Mononuclear cell (primary cell): ENCODE measurements at regions not wholly inside any gene's neighbourhood (a gene's known extent, or its start where the extent isn't known, plus 50 kb on each side); places are given as distances from the start of the nearest gene placed in this dataset.

ENCODE experiments used
- H3K27me3 ChIP-seq: 2 replicates; pipeline ENCODE4 v1.6.0; 2011; ENCODE audit warnings: low read length, control low read depth; ENCODE audit not compliant: insufficient read depth
- H3K4me1 ChIP-seq: 2 replicates; pipeline ENCODE4 v1.5.1; 2011; ENCODE audit warnings: mild to moderate bottlenecking, low read length, control low read depth; ENCODE audit not compliant: insufficient read depth
- H3K4me3 ChIP-seq: 2 replicates; pipeline ENCODE4 v1.5.1; 2011; ENCODE audit warnings: mild to moderate bottlenecking, low read length, moderate library complexity
- H3K9me3 ChIP-seq: 2 replicates; pipeline ENCODE4 v1.5.1; 2011; ENCODE audit warnings: low read depth, mild to moderate bottlenecking, control low read depth, low read length

DNA sequence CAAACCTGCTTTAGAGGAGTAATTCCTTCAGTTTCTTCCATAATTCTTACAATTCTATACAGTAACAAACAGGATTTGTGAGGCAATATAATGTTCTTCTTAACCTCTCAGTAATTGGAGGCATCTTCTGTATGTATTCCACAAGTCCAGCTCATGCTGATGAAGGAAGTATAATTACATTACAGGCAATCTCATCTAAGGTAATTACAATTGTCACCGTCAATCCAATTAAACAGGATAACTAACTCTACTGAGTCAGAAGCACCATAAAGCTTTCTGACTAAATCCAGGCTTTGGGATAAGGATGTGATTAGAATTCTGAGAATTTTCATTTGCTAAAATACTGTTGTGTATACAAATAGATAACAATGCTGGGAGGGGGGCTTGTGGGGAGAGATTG is 115.2 kb upstream of the SEMA6D start:
- Histone ChIP-seq H3K9me3 (no peaks in the 10 kb centered on the region), H3K4me3 (no peak overlapping the region), H3K27me3 (no peaks in the 10 kb centered on the region), H3K4me1 (no peaks in the 10 kb centered on the region)

DNA sequence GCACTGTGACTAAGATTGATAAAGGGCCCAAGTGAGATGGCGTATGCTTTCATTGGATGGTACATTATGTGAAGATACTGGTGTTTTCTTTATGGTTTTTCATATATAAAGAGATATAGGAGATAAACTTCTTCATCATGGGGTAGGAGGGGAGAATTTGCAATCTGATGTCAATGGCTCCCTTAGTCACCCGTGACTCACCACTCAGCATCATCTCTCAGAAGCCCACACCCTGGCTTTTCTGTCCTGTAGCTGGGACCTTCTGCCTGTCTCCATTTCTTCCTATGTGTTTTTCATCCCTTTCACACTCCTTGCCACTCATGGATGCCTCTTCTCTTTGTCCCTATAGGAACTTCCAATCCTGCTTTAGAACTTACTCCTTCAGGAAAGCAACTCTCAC is 114.3 kb upstream of the SEMA6D start:
- Histone ChIP-seq H3K4me1 (no peaks in the 10 kb centered on the region), H3K9me3 (no peaks in the 10 kb centered on the region), H3K4me3 (no peak overlapping the region), H3K27me3 (no peaks in the 10 kb centered on the region)

DNA sequence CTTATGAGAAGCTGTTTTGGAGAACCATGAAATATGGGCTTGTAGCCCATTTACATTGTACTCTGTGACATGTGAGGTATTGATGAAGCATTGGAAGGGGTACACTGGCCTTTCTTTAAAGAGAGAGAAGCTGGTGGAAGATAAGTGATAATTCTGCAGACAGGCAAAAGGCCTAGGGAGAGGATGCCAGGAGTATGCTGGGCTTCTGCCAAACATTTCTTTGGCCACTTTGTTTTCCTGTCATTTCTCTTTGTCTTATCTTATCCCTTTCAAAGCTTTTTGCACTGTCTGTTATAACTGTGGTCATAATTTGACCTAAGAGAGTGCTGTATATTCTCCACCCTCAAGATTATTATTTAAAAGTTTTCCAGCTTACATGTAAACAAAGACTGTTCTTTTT is 109.6 kb upstream of the SEMA6D start:
- Histone ChIP-seq H3K27me3 (no peaks in the 10 kb centered on the region), H3K4me3 (no peak overlapping the region), H3K4me1 (no peaks in the 10 kb centered on the region), H3K9me3 (no peaks in the 10 kb centered on the region)

DNA sequence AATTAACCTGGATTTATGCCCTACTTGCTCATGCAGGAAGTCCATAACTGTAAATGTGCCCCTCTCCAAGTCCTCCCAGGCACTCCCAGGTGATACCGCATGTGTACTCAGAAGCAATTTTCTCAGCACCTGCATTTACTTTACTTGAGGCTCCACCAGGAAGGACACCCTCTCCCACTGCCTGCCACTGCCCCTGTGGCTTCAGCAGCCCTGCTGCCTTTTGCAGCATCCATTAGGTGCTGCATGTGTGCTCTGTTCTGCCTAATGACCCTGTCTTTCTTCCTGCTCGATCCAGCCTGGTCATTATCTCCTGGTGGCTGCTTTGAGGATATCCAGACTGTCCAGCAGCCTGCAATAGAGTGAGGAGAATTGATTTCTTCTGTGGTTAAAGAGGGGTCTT is 107.6 kb upstream of the SEMA6D start:
- Histone ChIP-seq H3K4me3 (no peak overlapping the region), H3K9me3 (no peaks in the 10 kb centered on the region), H3K27me3 (no peaks in the 10 kb centered on the region), H3K4me1 (no peaks in the 10 kb centered on the region)

DNA sequence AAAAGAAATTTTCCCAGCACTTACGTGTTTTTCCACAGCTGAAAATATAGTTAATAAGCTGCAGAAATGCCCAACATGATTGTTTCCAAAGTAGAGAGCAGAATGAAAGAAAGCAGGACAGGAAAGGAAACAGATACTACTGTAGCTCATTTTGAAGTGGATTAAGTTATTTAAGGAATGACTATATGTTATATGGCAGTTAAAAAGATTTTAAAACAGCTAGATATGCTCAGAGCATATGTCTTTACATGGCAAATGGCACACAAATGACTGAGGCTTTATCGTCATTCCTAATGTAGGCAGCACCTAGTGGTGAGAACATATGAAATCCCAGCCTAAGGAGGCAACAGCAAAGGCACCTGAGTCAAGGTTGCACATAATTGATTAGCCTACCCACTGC is 106.6 kb upstream of the SEMA6D start:
- Histone ChIP-seq H3K27me3 (no peaks in the 10 kb centered on the region), H3K4me3 (no peak overlapping the region), H3K9me3 (no peaks in the 10 kb centered on the region), H3K4me1 (no peaks in the 10 kb centered on the region)

DNA sequence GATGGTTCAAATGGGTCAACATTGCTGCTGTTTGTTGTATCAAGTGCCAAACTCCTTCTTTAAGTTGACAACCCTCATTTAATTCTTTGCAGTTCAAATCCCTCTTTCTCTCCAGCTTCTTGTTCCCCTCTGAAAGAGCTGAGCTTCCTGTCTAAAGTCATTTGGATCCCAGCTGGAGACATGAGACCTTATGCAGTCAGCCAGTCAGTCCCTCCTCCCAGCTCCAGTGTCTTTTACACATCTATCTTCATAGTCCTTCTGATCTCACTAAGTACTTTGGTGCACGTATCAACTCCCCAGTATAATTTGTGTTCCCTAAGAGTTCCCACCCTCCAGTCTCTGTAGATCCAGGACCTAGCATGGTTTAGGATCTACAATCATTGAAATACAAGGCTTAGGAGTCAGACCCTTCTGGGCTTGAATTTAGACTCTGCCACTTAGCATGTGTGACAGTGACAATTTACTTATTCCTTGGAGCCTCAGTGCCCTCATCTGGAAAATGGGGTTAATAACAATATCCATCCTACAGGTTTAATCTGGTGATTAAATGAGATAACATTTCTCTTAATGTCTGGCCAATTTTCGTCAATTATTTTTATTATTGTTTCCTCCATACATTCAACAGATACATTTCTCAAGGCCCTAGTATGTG is 102.8 kb upstream of the SEMA6D start:
- Histone ChIP-seq H3K27me3 (no peaks in the 10 kb centered on the region), H3K4me1 (no peaks in the 10 kb centered on the region), H3K9me3 (no peaks in the 10 kb centered on the region), H3K4me3 (no peak overlapping the region)

DNA sequence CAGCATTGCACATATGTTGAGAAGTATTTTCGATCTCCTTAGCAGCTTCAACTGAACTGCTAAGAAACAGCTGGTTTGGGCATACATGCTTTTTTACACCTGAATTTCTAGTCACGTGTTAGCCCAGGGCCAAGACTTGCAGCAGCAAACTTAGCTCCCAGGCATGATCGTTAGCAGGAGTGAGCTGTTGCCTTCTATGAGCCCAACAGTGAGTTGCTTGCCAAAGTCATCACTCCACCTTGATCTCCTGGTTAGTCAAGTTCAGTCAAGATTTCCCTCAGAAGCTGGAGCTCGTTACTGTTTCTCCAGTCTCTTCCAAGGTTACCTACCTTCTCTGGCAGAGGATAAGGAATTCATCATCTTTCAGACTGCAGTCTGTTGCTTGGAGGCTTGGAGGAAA is 100.4 kb upstream of the SEMA6D start:
- H3K4me1 ChIP-seq, result no peaks in the 10 kb centered on the region
- no peaks in the 10 kb centered on the region for H3K27me3 ChIP-seq
- H3K9me3 ChIP-seq, result no peaks in the 10 kb centered on the region
- no peak overlapping the region for H3K4me3 ChIP-seq

DNA sequence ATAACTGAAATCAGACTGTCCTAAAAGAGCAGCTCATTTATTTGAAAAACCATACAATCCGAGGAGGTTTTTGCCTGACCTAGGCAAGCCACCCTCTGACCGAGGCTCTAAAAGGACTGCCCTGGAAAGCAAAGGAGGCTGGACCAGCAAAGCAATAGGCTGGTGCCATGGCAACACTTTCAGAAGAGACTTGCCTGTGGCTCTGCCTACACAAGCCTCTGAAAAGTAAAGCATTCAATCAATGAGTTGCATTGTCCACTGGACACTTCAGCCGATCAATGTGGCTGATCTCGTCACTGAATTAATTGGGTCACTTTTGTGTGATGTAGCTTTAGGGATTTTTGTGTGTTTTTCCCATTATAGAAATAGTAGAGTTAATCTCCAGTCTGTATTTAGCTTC is 99.1 kb upstream of the SEMA6D start:
- no peaks in the 10 kb centered on the region for H3K9me3 ChIP-seq
- no peaks in the 10 kb centered on the region for H3K27me3 ChIP-seq
- H3K4me1 ChIP-seq, result no peaks in the 10 kb centered on the region
- no peak overlapping the region for H3K4me3 ChIP-seq

DNA sequence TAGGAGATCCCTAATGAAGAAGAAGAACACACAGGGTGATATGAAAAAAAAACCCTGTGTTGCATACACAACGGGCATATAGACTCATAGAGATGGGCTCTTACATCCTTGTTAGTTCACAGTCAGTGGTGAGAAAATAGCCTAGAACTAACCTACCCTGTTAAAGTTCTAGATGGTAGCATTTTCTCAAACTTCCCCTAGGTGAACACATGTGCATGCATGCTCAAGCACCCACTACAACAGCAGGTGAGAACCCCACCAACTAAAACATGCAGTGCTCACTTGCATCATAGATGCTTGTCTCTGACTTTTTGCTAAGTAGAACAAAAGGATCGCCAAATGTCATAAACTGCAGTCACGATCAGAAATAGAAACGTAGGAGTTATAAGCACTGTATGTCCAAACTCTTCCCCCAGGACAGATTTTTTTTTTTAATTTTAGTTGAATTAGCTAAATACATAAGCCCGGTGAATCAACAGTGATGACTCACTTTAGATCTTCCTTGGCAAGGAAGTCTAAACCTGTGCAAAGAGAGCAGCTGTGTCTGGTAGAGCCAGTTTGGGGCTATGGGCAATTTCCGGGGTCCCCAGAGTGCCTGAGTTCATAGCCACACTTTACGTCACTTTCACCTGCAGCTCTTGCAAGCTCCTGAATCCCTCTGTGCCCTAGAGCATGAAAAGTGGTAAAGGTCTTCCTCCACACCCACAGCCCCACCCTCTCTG is 96.2 kb upstream of the SEMA6D start:
- no peaks in the 10 kb centered on the region for H3K9me3 ChIP-seq
- H3K4me1 ChIP-seq, result no peaks in the 10 kb centered on the region
- H3K27me3 ChIP-seq, result no peaks in the 10 kb centered on the region
- no peak overlapping the region for H3K4me3 ChIP-seq

DNA sequence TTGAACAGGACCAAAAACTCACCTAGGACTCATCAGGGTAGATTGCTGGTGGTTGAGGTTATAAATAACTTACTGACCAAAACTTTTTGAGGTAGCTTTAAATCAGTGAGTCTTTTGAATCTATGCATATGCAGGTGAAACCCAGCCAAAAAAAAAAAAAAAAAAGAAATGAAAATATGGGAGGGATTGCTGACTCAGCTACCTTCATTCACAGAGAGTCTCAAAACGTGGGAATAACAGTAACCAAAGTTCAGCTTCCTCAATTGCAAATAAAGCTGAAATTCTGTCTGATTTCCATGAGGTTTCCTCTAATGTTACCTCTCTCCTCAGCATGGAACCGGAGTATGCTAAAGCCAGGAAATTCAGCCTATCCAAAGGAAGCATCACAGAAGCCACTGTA is 95.2 kb upstream of the SEMA6D start:
- no peak overlapping the region for H3K4me3 ChIP-seq
- no peaks in the 10 kb centered on the region for H3K27me3 ChIP-seq
- H3K4me1 ChIP-seq, result no peaks in the 10 kb centered on the region
- no peaks in the 10 kb centered on the region for H3K9me3 ChIP-seq

DNA sequence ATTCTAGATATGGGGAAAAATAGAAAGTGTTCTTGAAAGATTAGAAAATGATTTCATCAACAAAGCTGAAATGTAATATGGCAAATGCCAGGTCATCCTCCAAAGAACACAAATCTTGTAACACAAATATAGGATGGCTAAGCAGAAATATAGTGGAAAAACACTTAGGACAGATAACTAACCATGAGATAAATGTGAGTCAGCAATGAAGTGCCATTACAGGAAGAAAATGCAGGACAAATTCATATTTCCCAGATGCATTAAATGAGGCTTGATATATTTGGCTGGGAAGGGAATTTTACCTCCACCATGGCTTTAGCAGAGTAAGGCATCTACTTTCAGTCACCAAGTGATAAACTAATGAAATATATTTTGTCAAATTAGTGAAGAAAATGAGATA is 92.8 kb upstream of the SEMA6D start:
- Histone ChIP-seq H3K9me3 (peaks cover 2% of the 10 kb centered on the region), H3K4me3 (no peak overlapping the region), H3K4me1 (no peaks in the 10 kb centered on the region), H3K27me3 (no peaks in the 10 kb centered on the region)

DNA sequence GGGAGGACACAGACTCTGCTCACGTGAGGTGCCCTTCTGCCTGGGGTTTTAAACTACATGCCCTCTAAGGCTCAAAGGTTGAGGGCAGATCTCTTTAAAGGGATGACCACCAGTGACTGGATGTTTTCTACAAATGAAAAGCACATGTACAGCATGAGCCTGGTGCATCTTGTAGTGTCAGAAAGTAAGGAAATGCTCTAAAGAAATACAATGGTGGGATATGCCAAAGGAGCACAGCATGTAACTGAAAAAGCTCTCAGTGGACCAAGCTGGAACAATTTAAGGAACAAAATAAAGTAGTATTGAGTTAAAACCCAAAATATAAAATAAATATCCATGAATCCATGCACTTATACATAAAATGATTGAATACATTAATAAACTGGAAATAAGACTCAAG is 78.3 kb upstream of the SEMA6D start:
- no peak overlapping the region for H3K4me3 ChIP-seq
- no peaks in the 10 kb centered on the region for H3K9me3 ChIP-seq
- no peaks in the 10 kb centered on the region for H3K4me1 ChIP-seq
- H3K27me3 ChIP-seq, result no peaks in the 10 kb centered on the region

DNA sequence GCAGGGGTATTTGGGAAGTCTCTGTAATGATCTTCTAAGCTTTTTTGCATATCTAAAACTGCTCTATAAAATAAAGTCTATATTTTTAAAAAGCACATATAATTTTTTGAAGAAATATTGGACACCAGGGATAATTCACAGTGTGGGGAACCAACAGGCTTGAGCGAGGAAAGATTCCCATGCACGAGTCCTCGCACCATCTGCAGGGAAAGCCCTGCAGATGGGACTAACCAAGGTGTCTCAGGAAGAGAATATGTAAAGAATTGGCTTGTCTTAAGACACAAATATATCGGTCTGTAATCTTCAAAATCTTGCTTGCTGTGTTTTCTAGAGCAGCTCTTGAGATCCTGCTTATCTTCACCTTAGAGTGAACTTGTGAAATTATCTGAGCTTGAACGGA is 77.2 kb upstream of the SEMA6D start:
- no peaks in the 10 kb centered on the region for H3K4me1 ChIP-seq
- no peaks in the 10 kb centered on the region for H3K9me3 ChIP-seq
- H3K4me3 ChIP-seq, result no peak overlapping the region
- no peaks in the 10 kb centered on the region for H3K27me3 ChIP-seq

DNA sequence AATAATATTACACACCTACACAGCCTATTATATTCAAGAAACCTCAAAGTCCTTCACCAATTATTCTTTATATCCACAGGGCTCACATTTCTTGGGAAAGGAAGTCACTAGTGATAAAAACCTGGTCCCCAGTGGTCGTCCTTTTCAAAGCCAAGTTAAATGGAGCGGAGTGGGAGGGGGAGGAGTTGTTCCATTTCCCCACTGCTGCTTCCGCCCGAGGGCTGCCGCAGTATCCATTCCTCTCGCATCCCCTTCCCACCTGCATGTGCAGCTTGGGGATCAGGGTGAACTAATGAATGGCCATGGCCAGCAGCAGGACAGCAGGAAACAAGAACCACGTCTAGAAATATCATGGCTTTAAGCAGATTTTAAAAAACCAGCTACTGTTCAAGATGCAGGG is 76.4 kb upstream of the SEMA6D start:
- no peaks in the 10 kb centered on the region for H3K4me1 ChIP-seq
- H3K27me3 ChIP-seq, result no peaks in the 10 kb centered on the region
- H3K4me3 ChIP-seq, result no peak overlapping the region
- H3K9me3 ChIP-seq, result no peaks in the 10 kb centered on the region

DNA sequence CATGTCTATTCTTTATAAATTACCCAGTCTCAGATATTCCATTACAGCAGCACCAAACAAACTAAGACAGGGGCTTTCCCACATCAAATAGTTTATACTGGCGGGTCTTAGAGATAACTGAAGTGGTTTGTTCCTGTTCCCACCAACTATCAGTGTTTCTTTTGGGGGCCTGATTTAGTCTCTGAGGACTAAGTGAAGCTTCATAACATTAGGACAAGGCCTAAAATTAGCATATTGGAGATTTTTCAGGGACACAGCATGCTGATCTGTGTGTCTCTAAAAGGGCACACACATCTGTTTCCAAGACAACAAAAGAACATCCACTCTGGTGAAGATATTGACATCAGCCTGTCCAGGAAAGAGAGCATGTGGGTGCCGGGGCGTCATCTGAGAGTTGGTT is 72.6 kb upstream of the SEMA6D start:
- no peaks in the 10 kb centered on the region for H3K27me3 ChIP-seq
- no peaks in the 10 kb centered on the region for H3K9me3 ChIP-seq
- H3K4me3 ChIP-seq, result no peak overlapping the region
- no peaks in the 10 kb centered on the region for H3K4me1 ChIP-seq

DNA sequence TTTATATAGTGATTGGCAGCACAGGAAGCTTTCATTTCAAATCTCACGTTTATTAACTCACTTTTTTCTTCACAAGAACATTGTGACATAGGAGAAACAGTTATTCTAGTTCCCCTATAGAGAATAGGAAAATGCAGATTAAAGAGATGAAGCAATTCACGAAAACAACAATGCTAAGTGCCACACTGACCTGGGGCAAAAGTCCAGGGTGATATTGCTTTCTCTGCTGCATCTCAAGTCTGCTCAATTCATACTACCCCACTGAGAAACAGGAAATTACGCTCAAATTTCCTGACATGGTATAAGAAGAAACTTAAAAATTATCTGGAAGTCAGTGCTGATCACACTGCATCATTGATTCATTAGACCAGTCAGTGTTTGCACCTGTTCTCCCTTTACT is 66.7 kb upstream of the SEMA6D start:
- no peaks in the 10 kb centered on the region for H3K27me3 ChIP-seq
- no peaks in the 10 kb centered on the region for H3K9me3 ChIP-seq
- H3K4me3 ChIP-seq, result no peak overlapping the region
- no peaks in the 10 kb centered on the region for H3K4me1 ChIP-seq
